ENCODE measurements at regions not wholly inside any gene's neighbourhood (a gene's known extent, or its start where the extent isn't known, plus 50 kb on each side); places are given as distances from the start of the nearest gene placed in this dataset.
"Not testable (repeated sequence)": the region's sequence is repeated elsewhere in the genome, so short reads cannot be mapped to it uniquely, and the experiment has no call there.

GRCh38 chr4:89493367-89493766, 185.8 kb upstream of the GPRIN3 start:
- DNase-seq (ENCODE audit: low spot score): no peak

DNA sequence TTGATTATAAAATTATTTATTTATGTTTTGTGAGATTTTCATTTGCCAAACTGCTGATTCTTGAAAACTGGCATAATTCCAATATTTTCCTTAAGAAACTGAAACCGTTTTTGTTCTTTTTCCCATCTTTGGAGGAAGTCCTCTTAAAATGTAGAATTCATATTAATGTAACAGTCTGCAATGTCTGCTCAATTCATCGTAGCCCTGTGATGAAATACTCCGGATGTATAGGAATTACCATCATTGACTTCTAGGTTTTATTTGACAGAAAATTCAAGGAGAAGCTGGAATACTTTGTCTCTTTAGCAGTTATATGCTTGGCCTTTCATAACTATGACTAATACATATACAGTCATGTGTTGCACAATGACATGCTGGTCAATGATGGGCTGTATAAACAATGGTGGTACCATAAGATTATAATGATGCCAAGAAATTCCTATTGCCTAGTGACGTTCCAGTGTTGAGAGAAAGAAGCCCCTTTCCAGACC, 185.0 kb upstream of the GPRIN3 start:
- DNase-seq (ENCODE audit: low spot score): no peak

- no peak for DNase-seq (ENCODE audit: low spot score)
These were observed 184.2 kb upstream of the GPRIN3 start for GRCh38 chr4:89491761-89492160.

DNA sequence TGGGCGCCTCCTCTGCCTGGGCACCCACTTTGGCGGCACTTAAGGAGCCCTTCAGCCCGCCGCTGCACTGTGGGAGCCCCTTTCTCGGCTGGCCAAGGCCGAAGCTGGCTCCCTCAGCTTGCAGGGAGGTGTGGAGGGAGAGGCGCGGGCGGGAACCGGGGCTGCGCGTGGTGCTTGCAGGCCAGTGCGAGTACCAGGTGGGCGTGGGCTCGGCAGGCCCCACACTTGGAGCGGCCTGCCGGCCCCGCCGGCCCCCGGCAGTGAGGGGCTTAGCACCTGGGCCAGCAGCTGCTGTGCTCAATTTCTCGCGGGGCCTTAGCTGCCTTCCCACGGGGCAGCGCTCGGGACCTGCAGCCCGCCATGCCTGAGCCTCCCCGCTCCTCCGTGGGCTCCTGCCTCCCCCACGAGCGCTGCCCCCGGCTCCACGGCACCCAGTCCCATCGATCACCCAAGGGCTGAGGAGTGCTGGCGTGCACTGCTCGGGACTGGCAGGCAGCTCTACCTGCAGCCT, 182.4 kb upstream of the GPRIN3 start:
- not testable (repeated sequence) for DNase-seq (ENCODE audit: low spot score)

DNA sequence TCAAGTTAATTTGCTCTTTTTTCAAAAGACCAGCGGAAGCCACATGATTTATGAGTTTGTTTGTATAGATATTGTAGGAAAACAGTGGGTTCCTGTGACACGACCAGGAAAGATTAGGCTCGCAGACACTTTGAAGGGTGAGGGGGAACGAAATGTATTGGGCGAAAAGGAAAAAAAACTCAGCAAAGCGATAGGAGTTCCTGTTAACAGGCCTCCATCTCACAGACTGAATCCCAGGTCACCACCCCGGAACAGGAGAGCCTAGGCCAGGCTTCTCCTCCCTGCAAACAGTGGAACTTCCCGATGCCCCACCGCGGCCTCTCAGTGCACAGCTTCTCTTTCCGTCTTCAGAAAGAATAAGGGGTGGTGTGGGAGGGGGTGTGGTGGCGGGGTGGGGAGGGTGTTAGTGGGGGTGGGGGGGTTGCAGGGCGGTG, 181.8 kb upstream of the GPRIN3 start:
- no peak for DNase-seq (ENCODE audit: low spot score)

GRCh38 chr4:89488736-89489135, 181.1 kb upstream of the GPRIN3 start:
- DNase-seq (ENCODE audit: low spot score): no peak

GRCh38 chr4:89486673-89487072, 179.1 kb upstream of the GPRIN3 start:
- no peak for DNase-seq (ENCODE audit: low spot score)

- no peak for DNase-seq (ENCODE audit: low spot score)
These were observed 178.4 kb upstream of the GPRIN3 start for GRCh38 chr4:89486042-89486441.

DNA sequence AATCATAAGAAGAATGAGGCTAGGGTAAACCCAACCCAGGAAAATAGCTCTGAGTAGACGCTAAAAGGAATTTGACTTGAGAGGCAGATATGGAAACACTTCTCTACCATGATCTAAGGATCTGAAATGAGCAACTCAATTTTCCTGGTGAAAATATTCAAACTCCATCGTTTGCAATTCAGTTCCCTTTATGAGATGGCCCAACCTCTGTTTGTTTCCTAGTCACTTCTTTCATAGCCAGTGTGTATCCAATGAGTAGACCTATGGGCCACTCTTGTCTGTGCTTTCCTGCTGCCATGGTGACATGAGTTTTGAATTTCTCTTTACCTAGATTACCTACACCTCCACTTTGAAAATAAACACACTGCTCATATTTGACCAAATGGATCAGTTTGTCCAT, 176.2 kb upstream of the GPRIN3 start:
- no peak for DNase-seq (ENCODE audit: low spot score)

DNA sequence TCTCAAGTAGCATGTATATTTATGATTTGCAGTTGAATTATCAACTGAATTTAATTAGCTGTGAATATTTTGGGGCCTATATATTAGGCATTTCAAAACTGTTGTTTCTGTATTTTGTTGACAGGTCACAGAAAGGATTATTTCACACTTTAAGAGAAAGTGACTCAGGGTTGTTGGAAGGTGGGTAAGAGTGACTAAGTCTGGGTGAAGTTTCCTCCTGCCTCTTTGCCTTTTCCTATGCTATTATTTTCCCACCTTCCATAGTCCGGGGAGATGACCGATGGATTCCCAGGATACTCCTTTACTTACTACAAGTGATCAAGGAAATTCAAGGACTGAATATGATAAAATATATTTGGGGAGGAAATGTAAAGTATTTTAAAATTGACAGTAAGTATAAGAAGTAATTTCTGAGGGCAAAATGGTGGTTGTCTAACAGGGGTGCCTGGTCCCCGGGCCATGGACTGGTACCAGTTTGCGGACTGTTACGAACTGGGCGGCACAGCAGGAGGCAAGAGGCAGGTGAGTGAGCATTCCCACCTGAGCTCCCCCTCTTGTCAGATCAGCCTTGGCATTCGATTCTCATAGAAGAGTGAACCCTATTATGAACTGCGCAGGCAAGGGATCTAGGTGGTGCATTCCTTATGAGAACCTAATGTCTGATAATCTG, 175.5 kb upstream of the GPRIN3 start:
- no peak for DNase-seq (ENCODE audit: low spot score)

GRCh38 chr4:89482251-89482650, 174.7 kb upstream of the GPRIN3 start:
- no peak for DNase-seq (ENCODE audit: low spot score)

DNA sequence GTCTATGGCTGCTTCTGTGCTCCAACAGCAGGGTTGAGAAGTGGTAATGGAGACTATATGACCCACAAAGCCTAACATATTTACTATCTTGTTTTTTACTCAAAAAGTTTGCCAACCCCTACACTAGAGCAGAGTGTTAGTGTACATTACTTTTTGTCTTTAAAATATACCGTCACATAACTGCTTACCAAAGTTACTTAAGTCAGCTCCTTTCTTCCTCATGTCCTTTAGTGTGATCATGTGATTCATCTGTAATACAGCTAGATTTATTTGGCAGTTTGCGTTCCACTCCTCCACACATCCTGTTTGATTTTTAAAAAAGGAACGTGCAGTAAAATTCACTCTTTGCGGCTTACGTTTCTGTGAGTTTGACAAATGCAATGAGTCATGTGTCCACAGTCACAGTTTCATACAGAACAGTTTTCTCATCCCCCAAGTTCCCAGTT, 162.4 kb upstream of the GPRIN3 start:
- no peak for DNase-seq (ENCODE audit: low spot score)

DNA sequence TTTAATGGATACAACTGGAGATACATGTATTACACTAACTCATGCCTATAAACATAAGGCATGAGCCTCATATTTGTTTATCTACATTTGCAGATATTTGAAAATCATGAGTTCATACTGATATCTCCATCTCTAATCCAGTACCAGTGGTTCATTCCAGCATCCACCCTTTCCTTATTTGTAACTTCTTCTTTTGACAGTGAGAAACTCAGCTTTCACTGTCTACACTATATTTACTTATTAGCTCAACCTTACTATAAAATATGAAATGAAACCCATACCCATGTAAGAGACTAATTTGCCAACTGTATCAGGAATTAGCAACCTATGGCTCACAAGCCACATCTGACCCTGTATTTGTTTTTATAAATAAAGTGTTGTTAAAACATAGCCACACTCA, 161.9 kb upstream of the GPRIN3 start:
- no peak for DNase-seq (ENCODE audit: low spot score)

DNA sequence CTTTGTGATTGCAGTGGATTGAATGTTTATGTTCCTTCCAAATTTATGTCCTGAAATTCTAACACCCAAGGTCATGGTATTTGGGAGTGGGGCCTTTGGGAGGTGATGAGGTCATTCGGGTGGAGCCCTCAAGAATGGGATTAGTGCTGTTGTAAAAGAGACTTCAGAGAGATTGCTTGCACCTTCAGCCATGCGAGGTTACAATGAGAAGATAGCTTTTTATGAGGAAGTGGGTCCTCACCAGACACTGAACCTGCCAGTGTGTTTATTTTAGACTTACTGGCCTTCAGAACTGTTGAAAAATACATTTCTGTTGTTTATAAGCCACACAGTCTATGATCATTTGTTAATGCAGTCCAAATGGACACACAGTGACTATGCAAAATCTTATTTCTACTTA, 161.0 kb upstream of the GPRIN3 start:
- no peak for DNase-seq (ENCODE audit: low spot score)

- no peak for DNase-seq (ENCODE audit: low spot score)
These were observed 155.7 kb upstream of the GPRIN3 start for GRCh38 chr4:89463341-89463740.

DNA sequence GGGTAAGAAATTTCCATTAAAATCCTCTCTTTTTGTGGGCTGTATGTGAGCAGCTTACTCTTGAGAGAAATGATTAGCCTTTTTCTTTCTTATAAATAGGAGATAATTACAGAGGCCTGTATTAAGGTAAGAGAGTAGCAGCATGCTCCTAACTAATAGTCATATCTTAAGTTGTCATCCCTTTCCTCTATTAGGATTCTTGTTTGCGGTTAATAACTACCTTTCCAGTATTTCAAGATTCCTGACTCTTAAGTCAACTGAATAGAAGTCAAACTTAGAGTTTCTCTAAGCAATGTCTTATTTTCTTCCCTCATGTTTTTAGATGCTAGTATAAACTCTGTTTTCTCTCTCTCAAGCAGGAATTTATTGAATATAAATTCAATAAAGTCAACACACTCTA, 139.9 kb upstream of the GPRIN3 start:
- no peak for DNase-seq (ENCODE audit: low spot score)

DNA sequence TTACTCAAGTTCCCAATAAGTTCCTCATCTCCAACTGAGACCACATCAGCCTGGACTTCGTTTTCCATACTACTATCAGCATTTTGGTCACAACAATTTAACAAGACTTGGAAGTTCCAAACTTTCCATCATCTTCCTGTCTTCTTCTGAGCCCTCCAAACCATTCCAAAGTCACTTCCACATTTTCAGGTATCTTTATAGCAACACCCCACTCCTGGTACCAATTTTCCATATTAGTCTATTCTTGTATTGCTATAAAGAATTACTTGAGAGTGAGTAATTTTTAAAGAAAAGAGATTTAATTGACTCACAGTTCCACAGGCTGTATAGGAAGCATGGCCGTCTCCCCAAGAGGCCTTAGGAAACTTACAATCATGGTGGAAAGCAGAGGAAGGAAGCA, 138.6 kb upstream of the GPRIN3 start:
- no peak for DNase-seq (ENCODE audit: low spot score)

- no peak for DNase-seq (ENCODE audit: low spot score)
These were observed 131.9 kb upstream of the GPRIN3 start for GRCh38 chr4:89439533-89439932.

DNA sequence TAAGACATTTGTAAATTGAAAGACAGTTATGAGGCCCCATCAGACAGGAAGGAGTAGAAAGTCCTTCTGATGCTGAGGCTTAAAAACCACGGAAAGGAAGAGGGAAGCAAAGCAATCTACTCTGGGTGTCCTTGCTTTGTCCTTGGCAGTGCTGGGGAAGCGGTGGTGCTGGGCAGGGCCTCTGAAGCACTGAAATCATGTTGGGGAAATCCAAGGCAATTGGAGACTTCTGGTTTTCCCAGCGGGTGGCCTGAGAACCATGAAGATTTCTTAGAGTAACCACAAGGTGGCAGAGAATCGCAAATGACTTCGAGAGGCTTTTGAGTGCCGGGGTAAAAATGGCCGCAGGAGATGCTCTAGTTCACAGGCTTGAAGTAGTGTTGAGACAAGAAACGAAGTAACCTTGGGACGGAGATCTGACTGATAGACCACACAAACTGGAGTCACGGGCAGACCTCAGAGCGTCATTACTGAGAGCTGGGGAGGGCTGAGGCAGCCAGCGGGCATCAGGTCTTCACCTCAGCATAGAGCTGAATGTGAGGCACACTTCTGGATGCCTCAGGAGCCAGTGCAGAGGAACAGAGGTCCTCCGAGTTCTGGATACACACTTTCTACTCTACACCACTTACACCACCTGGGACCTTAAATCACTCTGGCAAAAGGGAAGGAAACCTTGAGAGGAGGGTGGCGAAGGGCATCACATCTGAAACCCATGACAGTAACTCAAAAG, 130.7 kb upstream of the GPRIN3 start:
- peak; percentile 52 for DNase-seq (ENCODE audit: low spot score)

DNA sequence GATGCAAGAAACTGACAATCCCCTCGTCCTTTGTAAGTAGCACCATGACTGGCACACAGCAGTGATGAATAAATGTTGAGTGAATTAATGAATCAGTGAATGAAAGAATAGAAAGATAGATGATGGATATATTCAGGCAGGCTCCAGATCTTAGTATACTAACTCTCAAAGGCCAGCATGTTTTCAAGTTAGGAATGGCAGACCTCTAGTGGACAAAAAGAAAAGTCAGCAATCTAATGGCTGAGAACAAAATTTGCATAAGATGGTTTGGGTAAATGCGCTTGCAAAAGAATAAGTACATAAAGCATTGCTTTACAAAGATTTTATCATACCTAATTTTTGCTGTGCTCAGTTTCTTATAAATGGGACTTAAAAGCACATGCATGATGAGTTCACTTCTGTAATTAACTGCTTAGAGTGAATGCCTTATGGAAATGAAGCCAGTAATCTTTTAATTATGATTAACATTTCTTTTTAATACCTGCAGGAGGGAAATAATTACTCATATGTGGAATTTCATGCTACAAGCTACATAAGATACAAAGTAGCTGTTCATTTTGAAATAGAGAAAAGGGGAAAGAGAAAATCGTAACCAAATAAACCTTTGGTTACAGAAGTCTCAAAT, 126.9 kb upstream of the GPRIN3 start:
- DNase-seq (ENCODE audit: low spot score): no peak

GRCh38 chr4:89427782-89428181, 120.2 kb upstream of the GPRIN3 start:
- no peak for DNase-seq (ENCODE audit: low spot score)

DNA sequence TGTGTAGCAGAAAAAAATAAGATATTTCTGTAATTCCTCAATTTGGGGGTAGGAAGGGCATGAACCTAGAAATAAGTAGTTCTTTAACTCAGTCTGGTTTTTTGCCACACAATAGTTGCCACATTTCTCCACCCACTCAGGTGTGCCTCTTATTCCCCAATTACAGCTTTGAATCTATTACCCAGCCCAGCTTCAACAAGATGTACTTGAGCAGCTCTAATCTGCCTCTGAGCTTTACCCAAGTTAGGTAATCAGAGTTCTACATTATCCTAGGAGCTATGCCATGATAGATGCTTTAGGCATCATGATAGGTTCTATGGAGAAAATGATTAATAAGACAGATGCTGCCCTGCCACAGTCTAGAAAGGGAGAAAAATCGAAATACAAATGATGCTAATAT, 117.4 kb upstream of the GPRIN3 start:
- no peak for DNase-seq (ENCODE audit: low spot score)

GRCh38 chr4:89422441-89422990, 114.9 kb upstream of the GPRIN3 start:
- no peak for DNase-seq (ENCODE audit: low spot score)

Data from ecto neural progenitor cell (in vitro differentiated cells).